ENCODE measurements at regions not wholly inside any gene's neighbourhood (a gene's known extent, or its start where the extent isn't known, plus 50 kb on each side); places are given as distances from the start of the nearest gene placed in this dataset.
A peak's percentile ranks its signal among the peaks of the same experiment; 100 is the strongest.

DNA sequence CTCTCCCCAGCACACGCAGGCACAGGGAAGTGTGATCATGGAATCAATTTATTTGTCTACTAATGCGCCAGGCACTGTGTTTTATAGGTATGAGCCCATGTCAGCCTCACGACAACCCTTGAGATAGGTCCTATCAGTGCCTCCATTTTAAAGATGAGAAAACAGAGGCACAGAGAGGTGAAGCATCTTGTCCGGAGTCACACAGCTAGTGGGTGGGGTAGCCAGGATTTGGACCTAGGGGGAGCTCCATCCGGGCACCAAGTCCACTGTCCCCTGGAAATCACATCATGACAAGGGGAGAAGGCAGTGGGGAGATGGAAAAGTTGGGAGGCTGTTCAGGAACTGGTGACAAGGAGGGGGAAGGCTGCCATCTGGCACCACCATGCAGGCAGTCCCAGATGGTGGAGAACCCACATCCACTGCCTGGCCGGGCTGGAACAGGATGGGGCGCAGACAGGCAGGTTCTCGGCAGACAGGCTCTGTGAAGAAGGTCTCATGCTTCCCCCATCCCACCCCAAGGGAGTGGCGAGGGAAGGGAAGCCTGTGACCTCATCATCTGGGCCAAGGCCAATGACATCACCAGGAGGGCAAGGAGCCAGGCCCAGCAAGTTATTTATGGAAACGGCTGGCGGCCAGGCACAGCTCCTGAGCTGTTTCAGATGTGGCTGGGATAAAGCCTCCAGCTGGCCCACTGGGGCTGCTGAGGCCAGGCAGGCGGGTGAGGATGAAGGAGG, 126.0 kb upstream of the SDK2 start:
- TF ChIP-seq, protein P1, sequence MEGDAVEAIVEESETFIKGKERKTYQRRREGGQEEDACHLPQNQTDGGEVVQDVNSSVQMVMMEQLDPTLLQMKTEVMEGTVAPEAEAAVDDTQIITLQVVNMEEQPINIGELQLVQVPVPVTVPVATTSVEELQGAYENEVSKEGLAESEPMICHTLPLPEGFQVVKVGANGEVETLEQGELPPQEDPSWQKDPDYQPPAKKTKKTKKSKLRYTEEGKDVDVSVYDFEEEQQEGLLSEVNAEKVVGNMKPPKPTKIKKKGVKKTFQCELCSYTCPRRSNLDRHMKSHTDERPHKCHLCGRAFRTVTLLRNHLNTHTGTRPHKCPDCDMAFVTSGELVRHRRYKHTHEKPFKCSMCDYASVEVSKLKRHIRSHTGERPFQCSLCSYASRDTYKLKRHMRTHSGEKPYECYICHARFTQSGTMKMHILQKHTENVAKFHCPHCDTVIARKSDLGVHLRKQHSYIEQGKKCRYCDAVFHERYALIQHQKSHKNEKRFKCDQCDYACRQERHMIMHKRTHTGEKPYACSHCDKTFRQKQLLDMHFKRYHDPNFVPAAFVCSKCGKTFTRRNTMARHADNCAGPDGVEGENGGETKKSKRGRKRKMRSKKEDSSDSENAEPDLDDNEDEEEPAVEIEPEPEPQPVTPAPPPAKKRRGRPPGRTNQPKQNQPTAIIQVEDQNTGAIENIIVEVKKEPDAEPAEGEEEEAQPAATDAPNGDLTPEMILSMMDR (IDR thresholded peaks at IDR 0.05) = no peak
- peak; percentile 76 to 86 (median 77) for TF ChIP-seq POLR2AphosphoS5 (IDR thresholded peaks at IDR 0.05)

Data from transverse colon (tissue), 4 donors.